Hindlimb muscle (tissue), 1 donor: ENCODE measurements at regions not wholly inside any gene's neighbourhood (a gene's known extent, or its start where the extent isn't known, plus 50 kb on each side); places are given as distances from the start of the nearest gene placed in this dataset.

Source experiments
- DNase-seq: peaks from one replicate; pipeline ENCODE4 v3.0.0-alpha.2; 2013

DNA sequence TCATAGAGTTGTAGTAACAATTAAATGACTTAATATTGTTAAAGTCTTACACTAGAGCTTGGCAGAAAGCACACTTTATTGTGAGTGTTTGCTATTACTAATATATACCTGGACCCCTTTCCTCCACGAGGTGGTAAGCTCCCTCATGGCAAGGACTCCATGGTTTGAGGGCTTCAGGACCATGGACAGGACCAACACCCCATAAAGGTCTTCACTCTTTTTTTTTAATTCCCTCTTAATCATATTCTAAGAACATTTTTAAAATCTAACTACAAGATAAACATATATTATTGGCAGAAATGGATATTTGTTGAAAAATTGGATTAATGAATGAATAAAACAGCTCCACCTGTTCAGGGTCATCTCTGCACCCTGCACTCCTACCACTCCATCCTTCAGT lies 154.5 kb downstream of the CBLN1 start:
- no peak for DNase-seq

- DNase-seq, result no peak
Observed at GRCh38 chr16:49121636-49122035, 160.0 kb downstream of the CBLN1 start.

- no peak for DNase-seq
Observed at GRCh38 chr16:49120631-49121030, 161.0 kb downstream of the CBLN1 start.

DNA sequence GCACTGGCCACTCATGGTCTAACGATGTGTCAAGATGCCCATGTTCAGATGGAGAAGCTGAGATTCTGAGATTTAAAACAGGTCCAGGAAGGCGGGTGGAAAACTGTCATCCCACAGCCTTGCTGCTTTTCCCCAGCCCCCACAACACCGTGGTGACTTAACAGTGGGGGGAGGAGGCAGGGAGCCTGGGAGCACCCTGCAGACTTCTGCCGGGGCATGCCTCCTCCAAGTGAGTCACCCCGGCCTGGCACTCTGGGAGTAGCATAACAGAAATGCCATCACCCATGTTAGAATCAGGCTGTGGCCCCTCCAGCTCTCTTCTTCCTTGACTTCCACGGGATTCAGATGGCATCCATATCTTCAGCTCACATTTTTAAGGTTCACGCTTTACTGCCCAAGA lies 164.8 kb downstream of the CBLN1 start:
- no peak for DNase-seq

DNA sequence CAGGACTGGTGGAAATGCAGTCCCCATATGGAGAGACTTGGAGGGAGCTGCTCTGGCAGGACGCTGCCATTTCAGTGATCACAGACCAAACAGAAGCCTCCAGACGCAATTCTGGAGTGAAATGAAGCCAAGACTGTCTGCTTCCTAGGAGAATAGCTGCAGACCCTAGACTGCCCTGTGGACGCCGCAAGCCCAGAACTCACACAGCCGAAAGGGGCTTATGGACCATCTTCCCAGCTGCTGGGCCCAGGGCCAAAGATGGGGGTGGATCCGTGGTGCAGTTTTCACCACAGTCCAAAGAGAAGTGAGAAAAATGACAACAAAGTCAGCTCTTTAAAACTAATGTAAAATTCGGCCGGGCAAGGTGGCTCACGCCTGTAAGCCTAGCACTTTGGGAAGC lies 165.7 kb downstream of the CBLN1 start:
- no peak for DNase-seq

DNA sequence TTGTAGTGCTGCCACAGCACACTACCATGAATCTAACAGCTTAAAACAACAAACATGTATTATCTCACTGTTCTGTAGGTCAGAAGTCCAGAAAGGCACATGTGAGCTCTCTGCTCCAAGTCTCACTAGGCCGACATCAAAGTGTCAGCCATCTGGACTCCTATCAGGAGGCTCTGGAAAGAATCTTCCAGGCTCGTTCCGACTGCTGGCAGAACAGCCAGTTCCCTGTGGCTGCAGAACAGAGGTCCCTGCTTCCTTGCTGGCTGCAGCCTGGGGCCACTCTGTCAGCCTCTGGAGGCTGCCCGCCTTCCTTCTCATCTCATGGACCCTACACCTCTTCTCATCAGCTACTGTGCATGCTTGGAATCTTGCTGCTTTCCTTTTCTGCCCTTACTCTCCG lies 168.9 kb downstream of the CBLN1 start:
- DNase-seq, result no peak

DNA sequence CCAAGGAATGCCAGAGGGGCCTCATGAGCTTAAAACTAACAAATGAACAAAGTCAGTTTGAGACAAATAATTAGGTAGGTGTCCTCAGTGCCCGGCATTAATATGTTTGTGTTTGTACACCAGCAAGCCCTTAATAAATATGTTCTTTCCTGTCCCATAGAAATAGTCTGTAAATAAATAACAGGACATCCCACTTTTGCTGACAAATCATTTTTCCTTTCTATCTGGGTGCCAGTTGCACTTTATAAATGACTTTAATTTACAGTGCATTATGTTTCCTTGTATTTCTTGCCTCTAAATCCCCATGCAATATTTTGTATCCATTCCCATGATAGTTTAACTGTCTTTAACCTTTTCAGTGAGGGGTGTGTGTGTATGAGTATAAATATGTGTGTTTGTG lies 170.3 kb downstream of the CBLN1 start:
- DNase-seq, result no peak

DNA sequence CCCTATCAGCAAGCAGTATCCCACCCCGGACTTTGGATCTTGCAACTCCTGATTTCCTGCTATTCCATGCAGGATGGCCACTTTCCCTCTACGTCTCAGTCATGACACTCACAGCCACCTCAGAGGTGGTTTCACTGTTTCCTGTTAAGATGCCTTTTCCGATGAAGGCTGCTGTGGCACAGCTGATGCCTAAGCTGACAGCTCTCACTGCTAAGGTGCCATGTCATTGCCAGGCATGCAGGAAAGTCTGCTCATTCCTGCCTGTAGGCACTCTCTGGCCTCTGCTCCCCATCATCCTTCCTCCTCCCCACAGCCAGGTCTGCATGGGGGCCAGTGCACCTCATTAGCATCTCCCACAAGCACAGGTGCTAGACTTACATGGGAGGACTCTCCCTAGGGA lies 173.0 kb downstream of the CBLN1 start:
- no peak for DNase-seq

DNA sequence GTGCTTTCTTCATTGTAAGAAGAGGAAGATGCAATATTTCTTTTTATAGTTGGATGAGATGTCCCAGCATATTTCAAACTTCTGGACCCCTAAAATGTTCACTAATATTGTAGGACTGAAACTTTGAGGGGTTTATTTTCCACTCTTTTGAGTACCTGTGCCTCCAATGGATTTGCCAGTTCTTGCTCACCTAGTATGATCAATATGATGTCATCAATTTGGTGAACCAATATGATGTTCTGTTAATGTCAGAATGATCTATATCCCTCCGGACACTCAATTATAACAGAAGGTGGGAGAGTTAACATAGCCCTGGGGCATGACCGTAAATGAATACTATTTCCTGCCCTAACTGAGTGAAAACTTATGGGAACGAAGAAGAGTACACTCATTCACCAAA lies 178.3 kb downstream of the CBLN1 start:
- DNase-seq, result no peak

- no peak for DNase-seq
Observed at GRCh38 chr16:49101997-49102396, 179.6 kb downstream of the CBLN1 start.

- DNase-seq, result no peak
Observed at GRCh38 chr16:49100366-49100765, 181.3 kb downstream of the CBLN1 start.

GRCh38 chr16:49097964-49098363 lies 183.7 kb downstream of the CBLN1 start:
- DNase-seq, result no peak

- DNase-seq, result no peak
Observed at GRCh38 chr16:49096176-49096945, 185.3 kb downstream of the CBLN1 start.

- DNase-seq, result no peak
Observed at GRCh38 chr16:49095539-49095938, 186.1 kb downstream of the CBLN1 start.

GRCh38 chr16:49094471-49094870 lies 187.2 kb downstream of the CBLN1 start:
- DNase-seq, result no peak

- DNase-seq, result no peak
Observed at GRCh38 chr16:49093939-49094338, 187.7 kb downstream of the CBLN1 start.

DNA sequence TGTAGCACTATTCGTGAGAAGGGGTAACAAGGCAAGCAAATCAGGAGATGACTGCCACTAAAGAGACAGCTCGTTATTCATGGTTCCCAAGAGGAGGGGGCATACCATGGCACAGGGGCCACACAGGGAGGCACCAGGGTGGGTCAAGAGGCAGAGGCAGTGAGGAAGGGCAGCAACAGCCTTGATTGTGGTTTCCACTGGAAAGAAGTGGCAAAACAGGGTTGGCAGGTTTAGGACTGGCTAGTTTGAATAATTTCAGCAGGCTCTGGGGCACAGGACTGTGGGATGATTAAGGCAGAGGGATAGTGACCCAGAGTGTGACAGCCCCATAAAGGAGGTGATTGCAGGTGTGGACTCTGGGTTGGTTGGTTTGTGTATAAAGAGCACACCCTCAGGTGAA lies 188.9 kb downstream of the CBLN1 start:
- no peak for DNase-seq

DNA sequence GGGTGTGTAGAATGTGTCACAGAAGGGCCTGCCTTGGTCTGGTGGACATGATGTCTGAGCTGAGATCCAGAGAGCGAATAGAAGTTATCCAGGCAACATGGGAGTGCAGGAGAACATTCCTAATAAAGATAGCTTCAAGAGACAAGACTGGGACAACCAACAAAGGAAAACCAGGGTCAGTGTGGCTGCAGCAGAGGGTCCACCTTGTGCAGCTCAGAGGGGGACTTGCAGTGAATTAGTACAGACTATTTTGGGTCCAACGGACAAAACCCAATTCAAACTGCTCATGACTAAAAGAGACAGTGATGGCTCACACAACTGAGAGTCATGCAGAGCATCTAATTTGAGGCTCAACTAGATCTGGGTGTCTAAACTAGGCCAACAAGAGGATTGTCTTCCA lies 192.1 kb downstream of the CBLN1 start:
- DNase-seq, result no peak

GRCh38 chr16:49089039-49089438 lies 192.6 kb downstream of the CBLN1 start:
- DNase-seq, result no peak

GRCh38 chr16:49085686-49086085 lies 196.0 kb downstream of the CBLN1 start:
- DNase-seq, result peak; percentile 24

- DNase-seq, result no peak
Observed at GRCh38 chr16:49084628-49085390, 196.8 kb downstream of the CBLN1 start.

DNA sequence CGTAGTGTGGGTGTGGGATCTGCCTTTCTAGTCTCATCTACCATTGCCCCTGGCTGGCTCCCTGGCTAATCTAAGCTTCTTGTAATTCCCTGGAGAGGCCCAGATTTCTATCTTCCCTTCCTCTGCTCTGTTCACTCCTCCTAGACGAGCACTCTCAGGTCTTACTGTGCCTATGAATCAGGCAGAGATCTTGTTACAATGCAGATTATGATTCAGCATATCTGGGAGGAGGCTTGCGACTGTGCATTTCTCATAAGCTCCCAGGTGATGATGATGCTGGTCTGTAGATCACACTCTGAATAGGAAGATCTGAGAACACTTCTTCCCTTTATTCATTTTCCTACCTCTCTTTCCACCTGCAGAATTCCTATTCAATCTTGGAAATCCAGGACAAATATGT lies 200.1 kb downstream of the CBLN1 start:
- DNase-seq, result no peak

DNA sequence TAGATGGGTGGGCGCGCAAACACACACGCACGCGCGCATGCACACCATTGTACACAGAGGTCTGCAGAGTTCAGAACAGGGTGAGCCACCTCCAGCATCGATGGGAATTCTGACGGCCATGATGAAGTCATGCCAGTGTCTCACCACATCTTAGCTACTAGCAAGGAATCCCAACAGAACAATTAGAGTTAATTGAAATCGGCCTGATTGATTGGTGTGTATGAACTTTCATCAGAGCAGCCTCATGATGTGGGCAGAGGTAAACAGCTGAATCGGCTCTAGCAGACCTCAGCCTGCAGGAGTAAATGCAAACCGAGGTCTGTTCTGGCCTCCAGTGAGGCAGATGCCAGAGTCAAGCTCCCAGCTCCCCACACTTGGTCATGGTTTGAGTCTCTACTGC lies 200.6 kb downstream of the CBLN1 start:
- DNase-seq, result no peak

DNA sequence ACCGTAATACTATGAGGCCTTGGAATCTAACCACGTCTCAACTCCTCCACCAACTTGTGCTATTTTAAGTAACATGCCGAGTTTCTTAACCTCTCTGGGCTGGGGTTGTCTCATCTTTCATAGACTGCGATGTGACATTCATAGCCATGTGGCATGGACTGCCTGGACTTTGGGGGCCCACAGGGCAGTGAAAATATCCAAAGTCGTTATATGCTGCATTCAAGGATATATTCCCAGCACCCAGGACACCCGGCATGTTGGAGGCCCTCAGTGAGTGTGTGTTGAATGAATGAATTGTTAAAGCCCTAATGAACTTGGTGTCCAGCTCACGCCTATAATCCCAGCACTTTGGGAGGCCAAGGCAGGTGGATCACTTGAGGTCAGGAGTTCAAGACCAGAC lies 203.1 kb downstream of the CBLN1 start:
- no peak for DNase-seq
